Nucleus accumbens (tissue), 56 donors: ENCODE measurements at regions not wholly inside any gene's neighbourhood (a gene's known extent, or its start where the extent isn't known, plus 50 kb on each side); places are given as distances from the start of the nearest gene placed in this dataset.

Experiments used
- DNase-seq, 56 donors: peaks; one replicate each; lab custom pipeline; 2025; lab: John Stamatoyannopoulos, UW

DNA sequence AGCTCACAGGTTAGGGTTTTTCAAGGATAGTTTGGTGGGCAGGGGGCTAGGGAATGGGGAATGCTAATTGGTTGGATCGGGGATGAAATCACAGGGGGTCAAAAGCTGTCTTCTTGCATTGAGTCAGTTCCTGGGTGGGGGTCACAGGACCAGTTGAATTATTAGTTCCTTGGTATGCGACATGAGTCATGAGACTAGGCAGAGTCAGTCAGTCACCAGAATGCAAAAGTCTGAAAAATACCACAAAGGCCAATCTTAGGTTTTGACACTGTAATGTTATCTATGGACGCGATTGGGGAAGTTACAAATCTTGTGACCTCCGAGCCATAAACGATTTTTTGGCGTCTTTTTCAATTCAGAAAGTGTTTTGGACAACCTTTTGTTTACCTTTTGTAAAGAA, 101.2 kb downstream of the ZNF519 start:
- no peak for DNase-seq

DNA sequence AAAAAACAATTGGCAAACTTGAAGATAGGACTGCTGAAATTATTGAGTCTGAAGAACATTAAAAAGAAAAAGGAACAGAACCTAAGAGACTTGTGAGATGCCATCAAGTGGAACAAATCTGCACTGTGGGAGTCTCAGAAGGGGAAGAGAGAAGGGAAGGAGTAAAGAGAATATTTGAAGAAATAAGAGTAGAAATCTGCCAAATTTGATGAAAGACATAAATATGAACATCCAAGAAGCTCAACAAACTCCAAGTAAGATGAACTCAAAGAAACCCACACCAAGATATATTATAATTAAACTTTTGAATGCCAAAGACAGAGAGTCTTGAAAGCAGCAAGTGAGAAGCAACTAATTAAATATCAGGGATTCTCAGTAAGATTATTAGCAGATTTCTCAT, 102.7 kb downstream of the ZNF519 start:
- no peak for DNase-seq

DNA sequence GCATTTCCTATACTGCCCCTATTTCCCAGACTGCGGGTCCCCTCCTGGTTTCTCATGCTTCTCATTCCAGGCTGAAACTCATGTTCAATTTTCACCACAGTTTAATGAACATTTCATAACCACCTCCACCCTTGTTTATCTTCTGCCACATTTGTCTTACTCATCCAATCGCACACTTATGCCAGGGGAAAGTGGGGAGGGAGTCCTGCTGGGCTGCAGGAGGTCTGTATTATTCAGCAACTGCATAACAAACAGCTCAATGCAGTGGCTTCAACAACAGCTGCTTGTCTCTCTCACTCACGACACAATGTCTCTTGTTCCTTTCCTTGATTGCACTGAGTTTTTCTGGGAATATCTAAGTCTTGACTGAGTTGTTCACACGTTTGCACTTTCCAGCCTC, 106.0 kb downstream of the ZNF519 start:
- DNase-seq = peak in 1 of 56 donors; percentile 0

DNA sequence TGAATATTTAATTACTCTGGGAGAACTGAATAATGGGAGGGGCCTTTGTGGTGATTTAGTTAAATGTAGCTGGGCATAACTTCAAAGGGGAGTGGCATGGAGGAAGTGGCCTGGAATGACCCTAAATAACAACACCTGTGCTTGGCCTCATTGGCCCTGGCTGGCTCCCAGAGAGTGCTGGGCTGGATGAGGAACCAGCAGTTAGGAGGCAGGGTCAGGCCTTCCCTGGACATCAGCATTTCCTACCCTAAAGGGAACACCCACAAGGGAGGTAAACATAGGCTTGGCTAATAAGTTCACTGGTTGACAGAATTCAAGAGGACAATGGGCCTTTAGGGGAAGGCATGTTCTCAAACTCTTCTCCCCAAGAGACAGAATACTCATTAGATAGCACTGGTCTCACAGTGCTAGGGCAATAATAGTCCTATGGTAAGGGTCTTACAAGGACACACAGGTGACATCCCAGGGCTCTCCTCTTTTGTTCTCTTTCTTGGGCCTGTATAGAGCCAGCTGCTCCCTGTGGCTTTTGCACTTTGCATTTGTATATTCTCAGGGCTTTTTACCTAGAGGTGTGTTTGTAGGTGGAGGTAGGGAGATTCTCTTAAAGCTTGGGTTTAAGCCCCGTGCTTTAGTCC, 106.8 kb downstream of the ZNF519 start:
- DNase-seq = no peak

DNA sequence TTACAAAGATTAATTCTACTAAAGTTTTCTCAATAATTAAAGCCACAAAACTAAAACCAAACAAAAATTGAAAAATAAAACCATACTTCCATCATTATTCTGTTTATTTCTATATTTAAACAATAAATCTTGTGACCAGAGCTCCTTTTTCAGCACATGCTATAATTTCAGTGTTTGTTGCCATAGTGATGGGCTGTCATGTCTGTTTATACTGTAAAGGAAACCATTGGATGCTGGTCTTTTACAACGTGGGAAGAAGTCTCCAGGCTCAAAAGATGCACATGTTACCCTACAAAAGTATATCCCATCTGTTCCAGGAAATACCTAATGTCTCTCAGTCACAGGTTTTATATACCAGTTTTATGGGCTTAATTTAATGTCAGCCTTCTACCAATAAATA, 100.1 kb upstream of the MC2R start:
- no peak for DNase-seq

DNA sequence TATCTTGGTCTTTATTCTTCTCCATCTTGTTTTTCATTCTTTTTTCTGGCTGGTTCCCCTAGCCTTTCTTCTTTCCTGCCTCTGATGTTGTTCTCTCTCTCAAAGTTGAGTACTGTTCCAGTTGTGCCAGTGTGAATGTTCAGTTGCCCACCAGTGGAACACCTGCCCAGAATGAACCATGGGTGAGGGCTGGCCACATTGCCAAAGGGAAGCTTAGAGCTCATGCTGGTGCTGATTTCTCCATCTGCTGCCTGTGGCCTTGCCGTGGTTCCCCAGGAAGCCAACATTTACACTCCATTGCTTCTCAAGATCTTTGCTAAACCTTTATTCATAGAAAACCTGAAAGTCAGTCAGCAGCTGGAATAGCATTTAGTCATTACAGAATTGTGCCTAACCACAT, 99.1 kb upstream of the MC2R start:
- no peak for DNase-seq

DNA sequence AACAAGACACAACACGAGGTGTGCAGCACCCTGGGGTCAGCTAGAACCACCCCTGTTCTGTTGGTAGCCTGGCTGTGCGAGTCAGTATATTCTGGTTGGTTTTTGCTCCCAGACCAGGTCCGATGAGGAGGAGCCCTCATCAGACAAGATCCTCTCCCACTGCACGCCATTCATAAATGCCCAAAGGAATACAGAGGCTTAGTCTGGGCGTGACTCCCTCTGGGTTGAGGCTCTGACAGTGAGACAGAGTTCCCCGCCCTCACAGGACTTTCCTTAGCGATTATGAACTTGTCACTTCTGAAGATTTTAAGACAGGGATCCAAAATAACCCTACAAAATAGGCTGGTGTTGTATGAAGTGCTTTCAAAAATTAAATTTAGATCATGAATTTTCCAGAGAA, 85.5 kb upstream of the MC2R start:
- DNase-seq = no peak

DNA sequence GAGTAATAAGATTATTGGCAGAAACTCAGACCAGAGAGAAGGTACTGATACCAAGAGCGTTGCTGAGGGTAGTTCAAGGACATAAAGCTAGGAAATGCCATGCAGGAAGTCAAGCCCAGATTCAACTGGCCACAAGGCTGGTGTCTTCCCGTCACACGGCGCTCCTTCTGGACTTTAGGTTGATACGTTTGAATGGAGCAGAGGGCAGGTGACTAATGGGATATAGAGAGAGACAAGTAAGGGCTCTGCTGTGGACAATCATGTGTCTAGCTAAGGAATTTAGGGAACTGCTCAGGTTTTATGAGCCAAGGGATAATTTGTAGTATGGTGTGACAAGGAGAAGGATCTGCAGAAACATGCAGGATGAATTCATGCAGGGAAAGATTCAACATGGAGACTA, 83.9 kb upstream of the MC2R start:
- DNase-seq = no peak

DNA sequence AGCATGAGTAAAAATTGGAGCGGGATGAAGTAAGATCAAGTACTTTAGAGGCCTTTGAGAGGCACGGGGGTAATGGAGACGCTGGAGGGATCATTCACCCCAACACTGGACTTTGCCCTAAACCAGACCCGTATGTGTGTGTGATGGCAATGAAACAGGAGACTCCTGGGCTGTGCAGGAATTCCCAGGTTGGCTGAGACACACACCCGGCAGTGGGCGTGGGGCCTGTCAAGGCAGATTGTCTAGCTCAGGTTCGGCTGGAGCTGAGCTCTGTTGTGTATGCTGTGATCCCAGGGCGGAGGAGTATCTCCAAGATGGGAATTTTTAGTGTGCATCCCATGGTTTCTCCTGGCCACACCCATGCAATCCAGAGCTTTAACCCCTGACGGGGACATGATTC, 83.2 kb upstream of the MC2R start:
- DNase-seq = no peak

DNA sequence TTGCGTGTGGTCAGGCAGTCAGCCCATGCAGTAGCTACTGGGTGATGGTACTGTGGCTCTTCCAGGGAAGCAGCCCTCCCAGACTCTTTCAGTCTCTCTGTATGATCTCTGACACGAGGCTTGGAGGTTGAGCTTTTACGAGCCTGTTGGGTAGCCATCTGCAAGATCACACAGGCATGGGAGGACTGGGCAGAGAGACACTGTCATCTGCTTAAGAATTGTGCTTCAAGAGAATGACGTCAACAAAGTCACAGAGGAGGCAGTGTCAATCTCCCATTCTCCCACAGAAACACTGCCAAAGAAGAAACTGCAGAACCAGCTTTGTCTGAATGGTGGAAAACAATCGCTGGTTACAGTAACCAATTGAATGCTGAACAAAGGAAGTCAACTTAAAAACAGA, 78.4 kb upstream of the MC2R start:
- DNase-seq = peak in 26 of 56 donors; percentile 4 to 67 (median 25)

DNA sequence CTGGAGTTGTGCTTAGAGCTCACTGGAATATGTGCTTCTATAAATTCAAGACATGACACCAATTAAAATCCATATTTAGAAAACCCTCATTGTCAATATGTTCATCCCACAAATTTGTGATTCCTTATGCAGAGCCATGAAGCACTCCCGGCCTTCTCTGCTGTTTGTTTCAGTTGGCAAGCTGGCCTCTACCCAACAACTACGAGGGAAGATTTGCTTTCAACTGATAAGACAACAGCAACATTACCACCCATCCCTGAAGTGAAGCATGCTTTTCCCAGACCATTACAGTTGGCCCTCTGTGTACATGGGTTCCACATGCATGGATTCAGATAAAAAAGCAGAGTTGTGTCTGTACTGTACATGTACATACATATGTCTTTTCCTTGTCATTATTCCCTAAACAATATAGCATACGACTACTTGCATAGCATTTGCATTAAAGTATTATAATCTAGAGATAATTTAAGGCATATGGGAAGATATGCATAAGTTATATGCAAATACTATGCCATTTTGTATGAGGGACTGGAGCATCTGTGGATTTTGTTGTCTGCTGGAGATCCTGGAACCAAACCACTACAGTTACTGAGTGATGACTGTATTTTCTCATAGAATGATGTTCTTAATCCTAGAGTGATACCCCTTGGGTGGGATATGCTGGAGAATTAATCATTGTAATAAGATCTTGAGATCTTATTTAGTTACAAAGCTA, 77.6 kb upstream of the MC2R start:
- DNase-seq = no peak

DNA sequence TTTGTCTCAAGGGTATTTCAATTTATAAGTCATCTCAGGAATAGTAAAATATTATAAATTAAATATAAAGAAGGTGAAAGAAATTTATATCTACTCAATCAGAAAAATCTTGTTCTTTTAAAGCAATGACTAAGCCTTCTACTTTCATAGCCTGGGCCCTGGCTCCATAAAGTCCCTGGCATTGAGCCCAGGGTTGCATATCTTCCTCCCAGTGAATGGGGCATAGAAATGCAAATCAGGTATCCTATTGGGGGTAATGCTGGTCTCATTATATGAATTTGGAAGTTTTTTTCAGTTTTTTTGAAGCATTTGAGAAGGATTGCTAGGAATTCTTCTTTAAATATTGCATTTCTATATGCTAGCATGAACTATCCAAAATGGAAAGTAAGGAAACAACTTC, 73.9 kb upstream of the MC2R start:
- DNase-seq = peak in 1 of 56 donors; percentile 14

DNA sequence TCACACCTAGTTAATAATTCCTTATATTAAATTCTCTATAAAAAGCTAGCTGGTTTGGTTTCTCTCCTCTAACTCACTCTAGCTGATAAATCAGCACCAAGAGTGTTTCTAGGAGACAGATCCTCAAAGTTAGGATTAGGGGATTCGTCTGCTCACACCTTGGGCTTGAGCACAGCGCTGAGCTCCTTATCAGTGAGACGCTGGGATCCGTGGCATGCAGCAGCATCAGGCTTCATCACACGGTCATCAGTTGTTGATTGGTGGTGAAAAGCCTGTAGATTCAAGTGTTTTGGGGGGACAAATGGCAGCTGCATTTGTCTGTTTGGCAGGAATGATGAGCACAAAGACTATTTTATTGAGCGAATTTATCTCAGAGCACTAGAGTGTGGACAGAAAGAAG, 72.6 kb upstream of the MC2R start:
- DNase-seq = no peak

DNA sequence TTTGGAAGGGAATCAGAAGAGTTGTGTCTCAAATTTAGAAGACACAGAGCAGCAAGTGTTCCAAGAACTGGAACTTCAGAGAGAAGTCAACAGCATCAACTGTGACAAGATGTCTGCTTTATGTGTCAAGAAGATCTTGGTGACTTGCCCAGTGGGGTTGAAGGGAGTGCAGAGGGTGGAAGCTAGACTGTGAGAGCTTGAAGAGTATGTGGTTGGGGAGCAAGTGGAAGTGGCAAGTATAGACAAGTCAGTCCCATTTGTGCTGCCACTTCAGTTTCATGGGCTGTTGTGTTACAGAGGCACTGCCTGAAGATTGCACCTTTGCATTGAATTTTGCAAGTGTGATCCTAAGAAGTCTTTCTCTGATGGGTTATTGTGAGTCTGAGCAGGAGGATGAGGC, 68.7 kb upstream of the MC2R start:
- no peak for DNase-seq

DNA sequence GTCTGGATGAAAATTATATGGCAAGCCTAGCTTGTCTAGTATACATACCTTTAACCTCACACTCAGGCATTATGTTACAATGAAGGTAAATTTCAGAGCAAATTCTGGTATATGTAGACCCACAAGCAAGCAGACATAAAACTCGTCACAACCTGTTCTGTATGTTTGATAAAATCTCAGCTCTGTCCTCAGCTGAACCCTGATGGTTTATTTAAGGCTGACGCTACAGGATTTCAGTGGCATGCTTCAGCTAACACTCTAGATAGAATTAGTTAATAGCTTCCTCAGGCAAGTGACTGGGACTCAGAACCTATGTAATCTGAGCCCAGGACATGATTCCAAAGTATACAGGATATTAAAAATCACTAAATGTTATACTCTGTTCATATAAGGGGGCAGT, 68.2 kb upstream of the MC2R start:
- no peak for DNase-seq

DNA sequence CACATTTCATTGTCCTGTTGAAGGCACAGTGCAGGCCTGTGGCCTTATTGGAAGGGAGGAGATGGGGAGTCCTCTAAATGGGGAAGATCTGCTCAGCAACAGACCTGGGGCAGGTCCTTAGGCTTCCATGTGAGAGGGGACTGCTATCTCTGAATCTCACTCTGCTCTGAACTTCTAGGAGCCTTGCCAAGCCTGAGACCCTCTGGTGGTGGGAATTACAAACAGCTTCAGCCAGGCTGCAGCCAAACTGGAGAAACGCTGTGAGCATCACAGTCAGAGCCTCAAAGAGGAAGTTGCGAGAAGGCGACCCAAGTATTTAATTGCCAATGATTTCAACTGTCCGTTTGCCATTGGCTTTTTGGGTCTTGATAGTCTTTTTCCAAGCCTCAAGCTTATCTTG, 66.8 kb upstream of the MC2R start:
- no peak for DNase-seq

DNA sequence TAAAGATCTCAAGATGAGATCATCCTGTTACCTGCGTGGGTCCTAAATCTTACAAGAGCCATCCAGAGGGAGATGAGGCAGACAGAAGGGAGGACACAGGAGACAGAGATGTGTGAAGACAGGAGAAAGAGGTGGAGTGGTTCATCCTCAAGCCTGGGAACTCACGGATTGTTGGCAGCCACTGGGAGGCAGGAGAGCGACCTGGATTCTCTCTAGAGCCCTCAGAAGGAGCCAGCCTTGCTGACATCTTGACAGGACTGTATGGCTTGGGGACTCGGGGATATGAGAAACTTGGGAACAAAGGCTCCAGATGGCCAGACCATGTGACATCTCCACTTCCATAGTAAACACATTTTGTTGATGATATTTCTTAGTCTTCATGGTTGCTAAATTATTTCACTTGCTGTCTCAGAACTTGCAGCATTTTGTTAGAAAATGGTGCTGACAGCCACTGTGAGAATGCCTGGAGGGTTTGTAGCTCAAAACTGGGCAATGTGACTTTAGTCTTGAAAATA, 57.8 kb upstream of the MC2R start:
- DNase-seq = peak in 1 of 56 donors; percentile 10
